Liver (tissue), 3 donors: ENCODE measurements at regions not wholly inside any gene's neighbourhood (a gene's known extent, or its start where the extent isn't known, plus 50 kb on each side); places are given as distances from the start of the nearest gene placed in this dataset.

Source experiments
- CTCF ChIP-seq: fragments of 150-350 bp; IDR thresholded peaks from 2 replicates; pipeline ENCODE4 v1.5.1; 2017; ENCODE audit warnings: improper control_type of control experiment, low read depth, low read length; ENCODE audit not compliant: missing input control
- FOXA2 ChIP-seq: IDR thresholded peaks from 2 replicates; pipeline ENCODE4 v1.6.1; 2016; ENCODE audit warnings: antibody characterized with exemption
- JUND ChIP-seq, 2 donors: IDR thresholded peaks; 2 replicates each; pipeline ENCODE4 v1.6.1; 2016; ENCODE audit warnings: antibody characterized with exemption in 2 of 2
- MAX ChIP-seq: IDR thresholded peaks from 2 replicates; pipeline ENCODE4 v1.6.1; 2016; ENCODE audit warnings: antibody characterized with exemption
- RAD21 ChIP-seq, 2 donors: IDR thresholded peaks; 2 replicates each; pipeline ENCODE4 v1.6.1; 2016; ENCODE audit warnings: antibody characterized with exemption in 2 of 2, mild to moderate bottlenecking in 2 of 2
- RXRA ChIP-seq, 2 donors: IDR thresholded peaks; 2 replicates each; pipeline ENCODE4 v1.6.1; 2017 to 2018; ENCODE audit warnings: antibody characterized with exemption in 2 of 2, mild to moderate bottlenecking in 1 of 2
- TAF1 ChIP-seq: conservative IDR thresholded peaks from 2 replicates; pipeline ENCODE4 v1.6.1; 2016; ENCODE audit warnings: antibody characterized with exemption, mild to moderate bottlenecking
- YY1 ChIP-seq: IDR thresholded peaks from 2 replicates; pipeline ENCODE4 v1.6.1; 2016; ENCODE audit warnings: antibody characterized with exemption, mild to moderate bottlenecking
- TF ChIP-seq, protein P1 (sequence below): IDR thresholded peaks from 2 replicates; pipeline ENCODE4 v1.6.1; 2016; ENCODE audit warnings: antibody characterized with exemption
- donor health status: healthy.
- donor health status: healthy.

- TF ChIP-seq CTCF (no peak), TAF1 (no peak), RAD21 (IDR thresholded peaks at IDR 0.05) (no peak), MAX (no peak), JUND (IDR thresholded peaks at IDR 0.05) (no peak), YY1 (no peak), FOXA2 (no peak), RXRA (IDR thresholded peaks at IDR 0.05) (no peak)
- TF ChIP-seq, protein P1, sequence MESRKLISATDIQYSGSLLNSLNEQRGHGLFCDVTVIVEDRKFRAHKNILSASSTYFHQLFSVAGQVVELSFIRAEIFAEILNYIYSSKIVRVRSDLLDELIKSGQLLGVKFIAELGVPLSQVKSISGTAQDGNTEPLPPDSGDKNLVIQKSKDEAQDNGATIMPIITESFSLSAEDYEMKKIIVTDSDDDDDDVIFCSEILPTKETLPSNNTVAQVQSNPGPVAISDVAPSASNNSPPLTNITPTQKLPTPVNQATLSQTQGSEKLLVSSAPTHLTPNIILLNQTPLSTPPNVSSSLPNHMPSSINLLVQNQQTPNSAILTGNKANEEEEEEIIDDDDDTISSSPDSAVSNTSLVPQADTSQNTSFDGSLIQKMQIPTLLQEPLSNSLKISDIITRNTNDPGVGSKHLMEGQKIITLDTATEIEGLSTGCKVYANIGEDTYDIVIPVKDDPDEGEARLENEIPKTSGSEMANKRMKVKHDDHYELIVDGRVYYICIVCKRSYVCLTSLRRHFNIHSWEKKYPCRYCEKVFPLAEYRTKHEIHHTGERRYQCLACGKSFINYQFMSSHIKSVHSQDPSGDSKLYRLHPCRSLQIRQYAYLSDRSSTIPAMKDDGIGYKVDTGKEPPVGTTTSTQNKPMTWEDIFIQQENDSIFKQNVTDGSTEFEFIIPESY = no peak
These were observed 90.0 kb downstream of the ARRDC3 start for GRCh38 chr5:91293131-91293530.
